K562 (cell line): ENCODE measurements at regions not wholly inside any gene's neighbourhood (a gene's known extent, or its start where the extent isn't known, plus 50 kb on each side); places are given as distances from the start of the nearest gene placed in this dataset.

Source experiments
- ATAC-seq: fragments of 200-7000 bp; cut with Tn5 transposase; 3 replicates; pipeline ENCODE4 v1.9.1; 2020; ENCODE audit warnings: moderate library complexity
- BruUV-seq: library from RNA; stranded (reverse); fragments of 400-500 nt; replicated peaks from 2 replicates; lab custom pipeline; 2021; lab: Mats Ljungman, UMichigan
- CTCF ChIA-PET: fragments of 300-600 bp; formaldehyde crosslinking; extraction: SDS; loops from one replicate; lab custom pipeline; 2021; ENCODE audit warnings: low intra/inter-chr PET ratio; lab: Yijun Ruan, JAX
- POLR2A ChIA-PET: fragments of 300-600, 350-650 bp; sonication (Branson Sonifier 250); formaldehyde crosslinking; extraction: SDS; loops from one replicate; lab custom pipeline; 2021; ENCODE audit warnings: antibody characterized with exemption, inconsistent platforms; lab: Yijun Ruan, JAX
- DNase-seq, 4 experiments: peaks; one replicate each; pipeline versions ENCODE4 v3.0.0 to v3.0.0-alpha.2; 2011 to 2018; ENCODE audit warnings: low spot score in 3 of 4, mixed read lengths in 3 of 4; ENCODE audit errors: extremely low read depth in 1 of 4
- FAIRE-seq: peaks from 2 replicates; lab custom pipeline; 2011; peaks lifted over from hg19 to GRCh38; lab: Jason Lieb, UNC
- H2AFZ ChIP-seq: 2 replicates; pipeline ENCODE4 v1.6.0; 2011; ENCODE audit warnings: low read depth, low read length, control low read depth, inconsistent platforms
- H3K27ac ChIP-seq: fragments of 200-600 bp; 3 replicates; pipeline ENCODE4 v1.8.0; 2011; ENCODE audit warnings: low read depth, mild to moderate bottlenecking, control low read depth, inconsistent platforms, low read length, moderate library complexity, mixed read lengths; ENCODE audit errors: extremely low read depth
- H3K27me3 ChIP-seq, 2 experiments: fragments of 300-600 bp in 1 of 2; 2 replicates in 1 of 2; 3 replicates in 1 of 2; pipeline versions ENCODE4 v1.6.0 to v1.8.0; 2011; ENCODE audit warnings: inconsistent platforms in 2 of 2, low read length in 2 of 2, mild to moderate bottlenecking in 1 of 2, mixed read lengths in 1 of 2, moderate library complexity in 1 of 2; ENCODE audit not compliant: control insufficient read depth in 2 of 2, insufficient read depth in 2 of 2
- H3K36me3 ChIP-seq: fragments of 300-600 bp; 3 replicates; pipeline ENCODE4 v1.8.0; 2011; ENCODE audit warnings: mild to moderate bottlenecking, low read length, inconsistent platforms; ENCODE audit not compliant: control insufficient read depth, insufficient read depth
- H3K4me1 ChIP-seq, 2 experiments: fragments of 200-600 bp in 1 of 2; replicated peaks in 1 of 2; 2 replicates in 1 of 2; 3 replicates in 1 of 2; pipeline versions ENCODE4 v1.5.1 to v1.8.0; 2011; ENCODE audit warnings: inconsistent platforms in 2 of 2, low read length in 2 of 2, mild to moderate bottlenecking in 1 of 2, mixed read lengths in 1 of 2, moderate library complexity in 1 of 2; ENCODE audit not compliant: control insufficient read depth in 2 of 2, insufficient read depth in 2 of 2
- H3K4me2 ChIP-seq: 2 replicates; pipeline ENCODE4 v1.6.1; 2011; ENCODE audit warnings: low read length, control low read depth, inconsistent platforms, mixed read lengths; ENCODE audit not compliant: insufficient read depth
- H3K4me3 ChIP-seq: fragments of 200-600 bp; sonication (generic), shearing (Covaris generic); 2 replicates; pipeline ENCODE4 v1.5.1; 2016; ENCODE audit warnings: control low read depth, inconsistent platforms
- H3K79me2 ChIP-seq: fragments of 200-600 bp; 3 replicates; pipeline ENCODE4 v1.8.0; 2011; ENCODE audit warnings: low read length, inconsistent platforms; ENCODE audit not compliant: control insufficient read depth, insufficient read depth
- H3K9ac ChIP-seq, 2 experiments: 2 replicates each; pipeline versions ENCODE4 v1.6.0 to v1.6.1; 2011; ENCODE audit warnings: low read depth in 2 of 2, low read length in 2 of 2, control low read depth in 1 of 2, inconsistent platforms in 1 of 2, mild to moderate bottlenecking in 1 of 2, mixed read lengths in 1 of 2; ENCODE audit not compliant: insufficient read depth in 1 of 2
- H3K9me1 ChIP-seq: one replicate; pipeline ENCODE4 v1.6.0; 2011; ENCODE audit warnings: inconsistent platforms, mild to moderate bottlenecking, low read length, moderate library complexity; ENCODE audit not compliant: control insufficient read depth, insufficient read depth
- H3K9me3 ChIP-seq: replicated peaks from 2 replicates; pipeline ENCODE4 v1.5.1; 2011; ENCODE audit warnings: low read depth, low read length, inconsistent platforms; ENCODE audit not compliant: control insufficient read depth, insufficient read depth
- H4K20me1 ChIP-seq: replicated peaks from 2 replicates; pipeline ENCODE4 v1.6.1; 2011; ENCODE audit warnings: low read length, inconsistent platforms, mixed read lengths; ENCODE audit not compliant: control insufficient read depth, insufficient read depth
- CBFA2T2 ChIP-seq: fragments of 450-650 bp; conservative IDR thresholded peaks from 2 replicates; pipeline ENCODE4 v1.6.1; 2017; ENCODE audit warnings: mild to moderate bottlenecking
- ETS2 ChIP-seq: IDR thresholded peaks from 2 replicates; pipeline ENCODE4 v1.6.1; 2016; ENCODE audit warnings: borderline replicate concordance, missing genetic modification characterization, mild to moderate bottlenecking, moderate library complexity, missing compliant biosample characterization; ENCODE audit not compliant: poor library complexity, severe bottlenecking
- ETV1 ChIP-seq: fragments of 450-650 bp; conservative IDR thresholded peaks from 2 replicates; pipeline ENCODE4 v1.6.1; 2016; ENCODE audit warnings: missing genetic modification characterization, control low read depth, low read depth, missing compliant biosample characterization
- LEF1 ChIP-seq: fragments of 450-650 bp; IDR thresholded peaks from 2 replicates; pipeline ENCODE4 v1.6.1; 2016; ENCODE audit warnings: mild to moderate bottlenecking
- MCM2 ChIP-seq: fragments of 450-650 bp; IDR thresholded peaks from 2 replicates; pipeline ENCODE4 v1.6.1; 2017; ENCODE audit warnings: low read depth, mild to moderate bottlenecking
- TRIM28 ChIP-seq: fragments of 450-650 bp; IDR thresholded peaks from 2 replicates; pipeline ENCODE4 v1.6.1; 2017
- VEZF1 ChIP-seq: fragments of 200-800 bp; sonication (Bioruptor generic); IDR thresholded peaks from 2 replicates; pipeline ENCODE4 v1.6.1; 2017; ENCODE audit warnings: missing genetic modification characterization, missing compliant biosample characterization
- ZC3H11A ChIP-seq: IDR thresholded peaks from 2 replicates; pipeline ENCODE4 v1.6.1; 2012; ENCODE audit warnings: low read depth, low read length, improper control_type of control experiment
- ZNF354B ChIP-seq: fragments of 250-450 bp; sonication (Bioruptor Pico); IDR thresholded peaks from 2 replicates; pipeline ENCODE4 v1.4.0; 2020
- ZNF696 ChIP-seq: fragments of 250-450 bp; sonication (Bioruptor Pico); conservative IDR thresholded peaks from 2 replicates; pipeline ENCODE4 v1.4.0; 2020; ENCODE audit warnings: mild to moderate bottlenecking, moderate library complexity
- ZNF780A ChIP-seq: fragments of 250-450 bp; sonication (Bioruptor Pico); IDR thresholded peaks from 2 replicates; pipeline ENCODE4 v1.5.0; 2021; ENCODE audit warnings: mild to moderate bottlenecking
- whole genome bisulfite sequencing: fragments of 100-300 bp; shearing (Covaris generic); methylation state at CpG from one replicate; pipeline ENCODE4 v1.1.6; 2016; ENCODE audit warnings: low coverage, mixed read lengths; ENCODE audit not compliant: insufficient coverage; ENCODE audit errors: missing lambda C conversion rate; 5-methylcytosine and 5-hydroxymethylcytosine counted together
- in situ Hi-C: fragments of 300-500 bp; cut with MboI; formaldehyde crosslinking; loops from 4 replicates; pipeline ENCODE4 v1.15.0; 2018; ENCODE audit warnings: inconsistent platforms, mixed read lengths
- intact Hi-C: fragments of 100-400 bp; cut with micrococcal nuclease; formaldehyde crosslinking; loops from 2 replicates; pipeline ENCODE4 v1.14.2; 2022

GRCh38 chr11:123251657-123252344 is 56.8 kb upstream of the CLMP start:
- POLR2A ChIA-PET, result no interaction called here
- in situ Hi-C loops, result no loop called here
- CTCF ChIA-PET, result no interaction called here
- H3K4me2 ChIP-seq, result no peak overlapping the region
- no peak for ATAC-seq
- H3K79me2 ChIP-seq, result no peaks in the 10 kb centered on the region
- FAIRE-seq, result no peak
- no peak overlapping the region for H3K9ac ChIP-seq
- no peak for TF ChIP-seq CBFA2T2
- TF ChIP-seq LEF1, result no peak
- no peak for TF ChIP-seq ZNF354B (CRISPR knock-in tag)
- no peaks in the 10 kb centered on the region for H3K4me1 ChIP-seq
- H3K4me3 ChIP-seq, result no peak overlapping the region
- H2AFZ ChIP-seq, result no peak overlapping the region
- BruUV-seq, result no TSS peak
- WGBS, result 0% methylated on average over 7 of the region's 7 CpGs
- no peaks in the 10 kb centered on the region for H3K9me1 ChIP-seq
- peaks cover 0 to 25% of the 10 kb centered on the region in 2 experiments; a peak in 3 of 5 replicates for H3K27me3 ChIP-seq
- DNase-seq, result no peak
- H4K20me1 ChIP-seq, result peaks cover 4% of the 10 kb centered on the region; the same call in 1 of the 2 replicates
- H3K36me3 ChIP-seq, result no peaks in the 10 kb centered on the region
- no peaks in the 10 kb centered on the region for H3K9me3 ChIP-seq
- intact Hi-C loops, result no loop called here
- no peak overlapping the region for H3K27ac ChIP-seq

GRCh38 chr11:123250892-123251656 is 56.0 kb upstream of the CLMP start:
- no peak overlapping the region for H2AFZ ChIP-seq
- no peaks in the 10 kb centered on the region for H3K9me3 ChIP-seq
- no peaks in the 10 kb centered on the region for H3K9me1 ChIP-seq
- intact Hi-C loops (no loop called here), in situ Hi-C loops (no loop called here)
- H3K27me3 ChIP-seq, result peaks cover 0 to 25% of the 10 kb centered on the region in 2 experiments; a peak in 3 of 5 replicates
- ATAC-seq (no peak), DNase-seq (no peak), FAIRE-seq (no peak)
- BruUV-seq, result no TSS peak
- no peak overlapping the region for H3K9ac ChIP-seq
- no peak for TF ChIP-seq ZNF696 (CRISPR knock-in tag)
- no peak for TF ChIP-seq ETV1
- TF ChIP-seq ETS2, result no peak
- TF ChIP-seq MCM2, result no peak
- no peak for TF ChIP-seq VEZF1 (CRISPR knock-in tag)
- no peak for TF ChIP-seq TRIM28
- TF ChIP-seq ZC3H11A, result no peak
- TF ChIP-seq ZNF780A (CRISPR knock-in tag), result no peak
- ChIA-PET CTCF (no interaction called here), POLR2A (no interaction called here)
- H3K4me1 ChIP-seq, result no peaks in the 10 kb centered on the region
- peaks cover 4% of the 10 kb centered on the region; the same call in 1 of the 2 replicates for H4K20me1 ChIP-seq
- H3K4me3 ChIP-seq, result no peak overlapping the region
- H3K4me2 ChIP-seq, result no peak overlapping the region
- no peak overlapping the region for H3K27ac ChIP-seq
- WGBS, result under 1% methylated on average over 11 of the region's 11 CpGs
- H3K79me2 ChIP-seq, result no peaks in the 10 kb centered on the region
- H3K36me3 ChIP-seq, result no peaks in the 10 kb centered on the region
